H9 (cell line): ENCODE measurements at regions not wholly inside any gene's neighbourhood (a gene's known extent, or its start where the extent isn't known, plus 50 kb on each side); places are given as distances from the start of the nearest gene placed in this dataset.

ENCODE experiments used
- DNase-seq: peaks from one replicate; pipeline ENCODE4 v3.0.0-alpha.2; 2017
- H2AFZ ChIP-seq: one replicate; pipeline ENCODE4 v1.6.1; 2013; ENCODE audit warnings: mild to moderate bottlenecking, low read length, control low read depth, moderate library complexity
- H2AK5ac ChIP-seq: 2 replicates; pipeline ENCODE4 v1.6.1; 2013; ENCODE audit warnings: low read length, control low read depth, mixed read lengths; ENCODE audit not compliant: insufficient read length
- H2BK120ac ChIP-seq: one replicate; pipeline ENCODE4 v1.6.1; 2013; ENCODE audit warnings: low read depth, mild to moderate bottlenecking, low read length, control low read depth, inconsistent platforms; ENCODE audit not compliant: poor library complexity, severe bottlenecking
- H2BK12ac ChIP-seq: 2 replicates; pipeline ENCODE4 v1.6.1; 2013; ENCODE audit warnings: low read length, control low read depth, mixed read lengths, low read depth; ENCODE audit not compliant: insufficient read length
- H2BK15ac ChIP-seq: 2 replicates; pipeline ENCODE4 v1.6.1; 2013; ENCODE audit warnings: low read depth, low read length, control low read depth
- H2BK20ac ChIP-seq: one replicate; pipeline ENCODE4 v1.6.1; 2013; ENCODE audit warnings: low read depth, mild to moderate bottlenecking, low read length, control low read depth, inconsistent platforms; ENCODE audit not compliant: poor library complexity, severe bottlenecking
- H2BK5ac ChIP-seq: 2 replicates; pipeline ENCODE4 v1.6.1; 2013; ENCODE audit warnings: low read length, control low read depth, mixed read lengths; ENCODE audit not compliant: insufficient read length
- H3K14ac ChIP-seq: 2 replicates; pipeline ENCODE4 v1.6.1; 2013; ENCODE audit warnings: low read length, control low read depth; ENCODE audit not compliant: insufficient read depth
- H3K18ac ChIP-seq: 2 replicates; pipeline ENCODE4 v1.6.1; 2013; ENCODE audit warnings: low read depth, mild to moderate bottlenecking, mixed read lengths, low read length, control low read depth; ENCODE audit not compliant: insufficient read length
- H3K23ac ChIP-seq: 2 replicates; pipeline ENCODE4 v1.6.1; 2013; ENCODE audit warnings: low read length, control low read depth, mixed read lengths, low read depth; ENCODE audit not compliant: insufficient read length
- H3K23me2 ChIP-seq: 2 replicates; pipeline ENCODE4 v1.6.1; 2013; ENCODE audit warnings: low read depth, mild to moderate bottlenecking, mixed read lengths, low read length, control low read depth; ENCODE audit not compliant: insufficient read length, poor library complexity, severe bottlenecking
- H3K27ac ChIP-seq: 2 replicates; pipeline ENCODE4 v1.5.1; 2013; ENCODE audit warnings: low read length, control low read depth, mixed read lengths, low read depth; ENCODE audit not compliant: insufficient read length
- H3K27me3 ChIP-seq: 2 replicates; pipeline ENCODE4 v1.6.1; 2013; ENCODE audit warnings: low read length, control low read depth, inconsistent platforms; ENCODE audit not compliant: insufficient read depth
- H3K4ac ChIP-seq: 2 replicates; pipeline ENCODE4 v1.6.1; 2013; ENCODE audit warnings: low read depth, mild to moderate bottlenecking, control low read depth, inconsistent platforms, low read length, moderate library complexity
- H3K4me1 ChIP-seq: 2 replicates; pipeline ENCODE4 v1.6.1; 2013; ENCODE audit warnings: low read length, control low read depth, inconsistent platforms; ENCODE audit not compliant: insufficient read depth
- H3K4me2 ChIP-seq: 2 replicates; pipeline ENCODE4 v1.6.1; 2013; ENCODE audit warnings: low read length, control low read depth, mixed read lengths; ENCODE audit not compliant: insufficient read length, insufficient read depth
- H3K56ac ChIP-seq: 2 replicates; pipeline ENCODE4 v1.6.1; 2013; ENCODE audit warnings: low read depth, mild to moderate bottlenecking, mixed read lengths, low read length, control low read depth; ENCODE audit not compliant: insufficient read length
- H3K79me1 ChIP-seq: 2 replicates; pipeline ENCODE4 v1.6.1; 2013; ENCODE audit warnings: low read depth, mild to moderate bottlenecking, moderate library complexity, low read length, control low read depth, inconsistent platforms; ENCODE audit not compliant: insufficient read depth, poor library complexity, severe bottlenecking
- H3K79me2 ChIP-seq: 2 replicates; pipeline ENCODE4 v1.6.1; 2013; ENCODE audit warnings: low read length, control low read depth, inconsistent platforms; ENCODE audit not compliant: insufficient read depth
- H3K9ac ChIP-seq: 2 replicates; pipeline ENCODE4 v1.6.1; 2013; ENCODE audit warnings: low read length, control low read depth, mixed read lengths; ENCODE audit not compliant: insufficient read length; ENCODE audit errors: extremely low read depth
- H3K9me3 ChIP-seq: one replicate; pipeline ENCODE4 v1.6.1; 2013; ENCODE audit warnings: low read depth, low read length, inconsistent platforms; ENCODE audit not compliant: control insufficient read depth
- H3T11ph ChIP-seq: one replicate; pipeline ENCODE4 v1.6.1; 2013; ENCODE audit warnings: mild to moderate bottlenecking, low read length, control low read depth, inconsistent platforms
- H4K20me1 ChIP-seq: one replicate; pipeline ENCODE4 v1.6.1; 2013; ENCODE audit not compliant: control insufficient read depth, insufficient read length, insufficient read depth
- H4K5ac ChIP-seq: 2 replicates; pipeline ENCODE4 v1.6.1; 2013; ENCODE audit warnings: low read depth, mild to moderate bottlenecking, mixed read lengths, low read length, control low read depth; ENCODE audit not compliant: insufficient read length
- H4K8ac ChIP-seq: replicated peaks from 2 replicates; pipeline ENCODE4 v1.6.1; 2013; ENCODE audit warnings: low read length, control low read depth, mixed read lengths, low read depth; ENCODE audit not compliant: insufficient read length
- H4K91ac ChIP-seq: 2 replicates; pipeline ENCODE4 v1.6.1; 2013; ENCODE audit warnings: low read depth, mild to moderate bottlenecking, moderate library complexity, mixed read lengths, low read length, control low read depth; ENCODE audit not compliant: insufficient read length
- H3K27ac Mint-ChIP-seq, 3 experiments: 2 replicates in 2 of 3; 3 replicates in 1 of 3; pipeline ENCODE4 v1.8.0; 2020 to 2021; ENCODE audit warnings: mixed read lengths in 3 of 3, mild to moderate bottlenecking in 1 of 3, moderate library complexity in 1 of 3
- H3K27me3 Mint-ChIP-seq: 2 replicates; pipeline ENCODE4 v1.8.0; 2021; ENCODE audit warnings: low read depth, mild to moderate bottlenecking, moderate library complexity, mixed read lengths
- H3K36me3 Mint-ChIP-seq, 3 experiments: 2 replicates in 2 of 3; 3 replicates in 1 of 3; pipeline ENCODE4 v1.8.0; 2020 to 2021; ENCODE audit warnings: low read depth in 3 of 3, mixed read lengths in 3 of 3; ENCODE audit not compliant: insufficient read depth in 1 of 3
- H3K4me1 Mint-ChIP-seq, 2 experiments: 2 replicates each; pipeline ENCODE4 v1.8.0; 2020; ENCODE audit warnings: mixed read lengths in 2 of 2
- H3K4me3 Mint-ChIP-seq, 2 experiments: 2 replicates in 1 of 2; 3 replicates in 1 of 2; pipeline ENCODE4 v1.8.0; 2020 to 2021; ENCODE audit warnings: mild to moderate bottlenecking in 2 of 2, mixed read lengths in 2 of 2, moderate library complexity in 1 of 2
- H3K9me3 Mint-ChIP-seq, 2 experiments: 2 replicates in 1 of 2; 3 replicates in 1 of 2; pipeline ENCODE4 v1.8.0; 2020; ENCODE audit warnings: mild to moderate bottlenecking in 2 of 2, mixed read lengths in 2 of 2, moderate library complexity in 1 of 2
- CTCF ChIP-seq: fragments of 200-600 bp; sonication (generic); conservative IDR thresholded peaks from 3 replicates; pipeline ENCODE4 v1.8.0; 2021; ENCODE audit warnings: antibody characterized with exemption, mild to moderate bottlenecking
- WGBS: extraction: QIAGEN DNeasy Blood & Tissue Kit; methylation state at CpG from one replicate; pipeline ENCODE4 v1.1.7; 2013; ENCODE audit warnings: missing lambda C conversion rate, low lambda C conversion rate, mixed read lengths; ENCODE audit not compliant: insufficient read length; ENCODE audit errors: extremely low coverage; 5-methylcytosine and 5-hydroxymethylcytosine counted together

DNA sequence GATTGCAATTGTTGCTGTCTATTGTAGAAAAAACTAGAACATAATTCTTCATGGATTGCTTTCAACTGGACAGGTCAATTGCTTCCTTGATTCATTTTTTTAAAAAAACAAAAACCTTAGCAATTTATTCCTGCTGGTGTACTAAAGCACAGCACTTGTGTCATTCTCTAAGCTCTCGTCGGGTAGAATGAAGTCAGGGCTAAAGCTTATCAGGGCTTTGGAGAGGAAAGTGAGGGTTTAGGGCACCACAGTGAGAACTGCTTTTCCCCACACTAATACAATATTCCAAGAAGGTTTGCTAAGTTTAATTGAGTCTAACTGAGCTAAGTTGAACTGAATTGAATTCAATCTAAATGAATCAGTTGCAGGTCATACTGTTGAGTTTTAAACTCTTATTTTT, 76.4 kb upstream of the TLR3 start:
- WGBS = no CpG with 5 or more reads among the region's 2 CpGs
- no peaks in the 10 kb centered on the region for H3K79me1 ChIP-seq
- H2BK5ac ChIP-seq = no peak overlapping the region
- no peak overlapping the region for H3K14ac ChIP-seq
- no peak overlapping the region for H4K8ac ChIP-seq
- peaks cover 8 to 18% of the 10 kb centered on the region in 2 experiments for H3K4me1 Mint-ChIP-seq
- no peaks in the 10 kb centered on the region; the same call in 1 of the 2 replicates for H3K4me1 ChIP-seq
- no peak overlapping the region for H4K91ac ChIP-seq
- H2BK15ac ChIP-seq = no peak overlapping the region
- no peaks in the 10 kb centered on the region for H3K27me3 ChIP-seq
- H2AFZ ChIP-seq = no peak overlapping the region
- H3K9ac ChIP-seq = no peak overlapping the region
- no peak overlapping the region for H3K4me2 ChIP-seq
- no peak overlapping the region for H3K27ac ChIP-seq
- no peak overlapping the region for H3K18ac ChIP-seq
- H3K23ac ChIP-seq = no peak overlapping the region
- H3K4me3 Mint-ChIP-seq = no peak overlapping the region
- no peak overlapping the region for H2BK20ac ChIP-seq
- peaks cover 15 to 16% of the 10 kb centered on the region in 2 experiments for H3K9me3 Mint-ChIP-seq
- no peak overlapping the region for H2AK5ac ChIP-seq
- H3K79me2 ChIP-seq = no peaks in the 10 kb centered on the region
- H3K23me2 ChIP-seq = no peaks in the 10 kb centered on the region
- no peak overlapping the region for H2BK120ac ChIP-seq
- H3K27ac Mint-ChIP-seq = peak overlapping the region in 1 of 3 experiments; percentile 23; a peak in 1 of 7 replicates
- DNase-seq = no peak
- H3K36me3 Mint-ChIP-seq = peaks cover 8 to 16% (median 12%) of the 10 kb centered on the region in 3 experiments
- H2BK12ac ChIP-seq = no peak overlapping the region
- H3K9me3 ChIP-seq = no peaks in the 10 kb centered on the region
- no peak overlapping the region for H3T11ph ChIP-seq
- H3K27me3 Mint-ChIP-seq = no peaks in the 10 kb centered on the region
- H4K5ac ChIP-seq = no peak overlapping the region
- no peak overlapping the region for H3K56ac ChIP-seq
- H4K20me1 ChIP-seq = no peaks in the 10 kb centered on the region
- H3K4ac ChIP-seq = no peak overlapping the region
- no peak for TF ChIP-seq CTCF
